Ectodermal cell (in vitro differentiated cells): ENCODE measurements at regions not wholly inside any gene's neighbourhood (a gene's known extent, or its start where the extent isn't known, plus 50 kb on each side); places are given as distances from the start of the nearest gene placed in this dataset.

Experiments
- H3K27ac ChIP-seq: 2 replicates; pipeline ENCODE4 v1.7.0; 2013; ENCODE audit warnings: mild to moderate bottlenecking, low read depth, low read length; ENCODE audit not compliant: insufficient read depth, poor library complexity, severe bottlenecking
- H3K27me3 ChIP-seq: 2 replicates; pipeline ENCODE4 v1.7.0; 2013; ENCODE audit warnings: mild to moderate bottlenecking, low read length; ENCODE audit not compliant: insufficient read depth, control insufficient read depth, poor library complexity, severe bottlenecking
- H3K36me3 ChIP-seq: one replicate; pipeline ENCODE4 v1.7.0; 2013; ENCODE audit warnings: low read length; ENCODE audit not compliant: control insufficient read depth, insufficient read depth
- H3K4me1 ChIP-seq: one replicate; pipeline ENCODE4 v1.7.0; 2013; ENCODE audit warnings: low read length; ENCODE audit not compliant: control insufficient read depth, insufficient read depth
- H3K4me3 ChIP-seq: 2 replicates; pipeline ENCODE4 v1.7.0; 2013; ENCODE audit warnings: low read depth, low read length, control low read depth; ENCODE audit not compliant: insufficient read depth
- H3K9me3 ChIP-seq: 2 replicates; pipeline ENCODE4 v1.7.0; 2013; ENCODE audit warnings: mild to moderate bottlenecking, low read length, moderate library complexity; ENCODE audit not compliant: control insufficient read depth
- WGBS, 2 experiments: methylation state at CpG; one replicate each; pipeline ENCODE4 v1.1.7; 2013; ENCODE audit warnings: missing lambda C conversion rate in 2 of 2; 5-methylcytosine and 5-hydroxymethylcytosine counted together

DNA sequence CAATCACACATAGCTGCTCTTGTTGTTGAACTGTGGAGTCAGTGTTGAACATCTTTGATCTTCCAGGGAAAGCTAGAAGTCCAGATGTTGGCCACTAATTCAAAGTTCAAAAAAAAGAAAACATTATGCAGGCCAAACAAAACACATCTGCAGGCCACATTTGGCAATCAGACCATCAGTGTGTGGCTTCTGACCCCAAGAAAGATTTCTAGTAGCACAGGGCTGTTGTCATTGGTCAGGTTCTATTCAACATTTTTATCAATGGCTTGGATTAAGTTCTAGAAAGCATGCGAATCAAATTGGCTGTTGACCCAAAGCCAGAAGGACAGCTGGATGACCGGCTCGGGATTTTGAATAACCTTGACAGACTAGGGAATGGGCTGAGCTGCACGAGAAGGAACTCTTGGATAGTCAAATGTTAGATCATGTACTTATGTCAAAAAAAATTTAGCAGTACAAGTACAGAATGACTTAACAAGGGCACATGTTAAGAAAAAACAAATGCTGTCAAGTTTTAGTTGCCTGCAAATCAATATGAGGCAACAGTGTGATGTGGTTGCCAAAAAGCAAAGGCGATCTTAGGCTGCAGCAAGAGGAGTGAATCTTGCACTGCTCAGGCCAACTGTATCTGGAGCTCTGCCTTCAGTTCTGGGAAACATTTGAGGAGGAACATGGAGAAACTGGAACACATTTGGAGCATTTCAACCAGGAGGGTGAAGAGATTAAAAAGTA lies 187.6 kb downstream of the RGS9 start:
- WGBS, 2 experiments = 95 to 96% methylated on average over 5 of the region's 5 CpGs
- H3K27me3 ChIP-seq = no peaks in the 10 kb centered on the region
- no peak overlapping the region for H3K4me3 ChIP-seq
- H3K9me3 ChIP-seq = no peaks in the 10 kb centered on the region
- no peaks in the 10 kb centered on the region for H3K4me1 ChIP-seq
- no peaks in the 10 kb centered on the region for H3K36me3 ChIP-seq
- H3K27ac ChIP-seq = no peak overlapping the region

DNA sequence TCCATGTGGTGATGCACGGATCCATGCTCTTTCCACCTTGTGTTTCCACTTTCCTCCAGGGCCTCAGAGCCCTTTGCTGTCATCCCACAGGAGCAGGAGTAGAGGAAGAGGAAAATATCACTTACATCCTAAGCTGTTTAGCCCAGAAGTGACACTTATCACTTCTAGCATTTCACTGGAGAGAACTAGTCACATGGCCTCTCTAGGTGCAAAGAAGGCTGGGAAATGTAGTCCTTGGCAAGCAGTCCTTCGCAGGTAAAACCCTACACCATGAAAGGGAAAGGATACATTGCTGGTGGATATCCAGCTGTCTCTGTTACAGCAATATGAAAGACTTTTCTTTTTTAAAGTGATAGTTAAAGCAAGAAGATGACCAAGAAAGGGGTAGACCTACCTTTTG lies 185.9 kb downstream of the RGS9 start:
- Histone ChIP-seq H3K9me3 (no peaks in the 10 kb centered on the region), H3K27ac (no peak overlapping the region), H3K4me1 (no peaks in the 10 kb centered on the region), H3K4me3 (no peak overlapping the region), H3K36me3 (no peaks in the 10 kb centered on the region), H3K27me3 (no peaks in the 10 kb centered on the region)
- WGBS, 2 experiments = 93 to 96% methylated on average over 2 of the region's 2 CpGs

DNA sequence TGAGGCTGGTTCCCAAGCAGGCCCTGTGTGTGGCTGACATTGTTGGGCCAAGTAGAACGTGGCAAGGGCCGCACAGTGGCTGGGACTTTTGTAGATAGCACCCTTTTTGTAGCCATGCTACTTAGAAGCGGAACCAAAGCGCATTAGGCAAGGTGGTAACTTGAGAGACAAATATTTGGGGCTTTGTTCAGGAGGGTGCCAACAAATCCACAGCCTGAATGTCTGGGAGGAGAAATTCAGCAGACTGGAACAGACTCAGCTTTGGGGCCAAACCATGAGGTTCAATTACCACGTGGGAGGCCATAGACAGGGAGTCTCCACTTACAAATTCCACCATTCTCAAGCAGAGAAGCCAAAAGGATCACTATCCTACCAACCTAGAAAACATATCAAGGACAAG lies 183.7 kb downstream of the RGS9 start:
- Histone ChIP-seq H3K27ac (no peak overlapping the region), H3K27me3 (no peaks in the 10 kb centered on the region), H3K4me3 (no peak overlapping the region), H3K36me3 (no peaks in the 10 kb centered on the region), H3K4me1 (no peaks in the 10 kb centered on the region), H3K9me3 (no peaks in the 10 kb centered on the region)
- WGBS, 2 experiments = 86 to 88% methylated on average over 5 of the region's 5 CpGs

DNA sequence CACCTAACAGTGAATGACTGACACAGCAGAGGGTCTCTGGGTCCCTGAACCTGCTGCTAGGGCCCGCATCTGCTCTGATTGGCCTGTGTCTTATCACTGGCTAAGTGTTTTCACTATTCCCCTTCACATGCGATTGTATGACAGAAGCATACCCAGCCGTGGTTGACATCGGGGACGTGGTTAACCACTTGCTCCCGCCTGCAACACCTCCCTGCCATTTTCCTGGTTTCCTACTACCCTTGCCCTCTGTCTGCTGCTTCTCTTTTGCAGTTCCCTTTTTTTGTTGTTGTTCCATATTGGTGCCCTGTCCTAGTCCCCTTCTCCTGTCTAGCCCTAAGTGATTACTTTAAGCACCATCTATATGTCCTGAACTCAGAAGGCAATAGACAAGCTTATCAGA lies 177.0 kb downstream of the RGS9 start:
- peaks cover 3% of the 10 kb centered on the region for H3K4me1 ChIP-seq
- no peak overlapping the region for H3K27ac ChIP-seq
- WGBS, 2 experiments = 92 to 98% methylated on average over 6 of the region's 6 CpGs
- no peaks in the 10 kb centered on the region for H3K9me3 ChIP-seq
- no peak overlapping the region for H3K4me3 ChIP-seq
- no peaks in the 10 kb centered on the region for H3K27me3 ChIP-seq
- no peaks in the 10 kb centered on the region for H3K36me3 ChIP-seq

DNA sequence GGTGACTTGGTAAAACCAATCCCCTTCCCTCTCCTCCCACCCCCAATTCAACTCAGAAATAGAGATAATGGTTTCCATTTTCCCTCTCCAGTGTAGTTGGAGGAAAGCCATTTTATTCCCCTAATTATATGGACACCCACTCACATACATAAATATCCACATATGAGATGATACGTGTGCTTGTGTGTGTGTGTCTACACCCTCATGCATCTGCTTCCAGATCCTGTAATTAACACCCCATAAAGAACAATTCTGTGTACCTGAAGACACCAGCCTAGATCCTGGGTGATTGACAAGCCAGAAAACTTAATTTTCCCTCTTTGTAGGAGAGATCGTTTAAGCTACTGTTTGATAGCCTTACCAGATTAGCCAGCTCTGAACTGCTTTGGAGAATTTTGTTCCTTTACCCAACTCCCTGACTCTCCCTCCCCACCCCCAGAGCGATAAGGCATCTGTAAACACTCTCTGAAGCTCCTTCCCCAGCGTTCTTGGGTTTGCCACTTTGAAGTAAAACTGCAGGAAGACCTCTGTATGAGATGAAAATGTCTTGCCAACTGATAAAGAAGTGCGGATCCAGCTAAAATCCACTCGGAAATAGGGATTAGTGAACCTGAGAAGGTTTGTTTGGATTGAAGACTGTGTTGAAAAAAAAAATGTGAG lies 175.7 kb downstream of the RGS9 start:
- Histone ChIP-seq H3K27me3 (no peaks in the 10 kb centered on the region), H3K36me3 (no peaks in the 10 kb centered on the region), H3K9me3 (no peaks in the 10 kb centered on the region), H3K27ac (no peak overlapping the region), H3K4me1 (peaks cover 3% of the 10 kb centered on the region), H3K4me3 (no peak overlapping the region)
- WGBS, 2 experiments = 69 to 74% methylated on average over 6 of the region's 6 CpGs

DNA sequence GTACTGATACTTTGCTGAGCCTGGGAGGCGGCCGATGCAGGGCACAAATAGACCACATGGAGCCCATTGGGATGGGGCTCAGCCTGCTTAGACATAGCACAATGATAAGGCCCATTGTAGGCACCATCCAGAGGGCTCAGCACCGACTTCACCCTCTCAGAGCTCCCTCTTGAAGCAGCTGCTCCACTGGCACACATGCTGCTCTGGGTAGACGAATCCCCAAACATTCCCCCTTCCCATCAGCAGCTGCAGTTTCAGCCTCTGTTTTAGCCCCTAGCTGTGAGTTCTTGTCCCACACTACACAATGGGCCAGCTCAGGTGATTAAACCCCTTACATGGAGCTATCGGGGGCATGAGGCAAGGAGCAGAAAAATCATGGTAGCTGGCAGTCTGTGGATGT lies 174.1 kb downstream of the RGS9 start:
- 87 to 92% methylated on average over 5 of the region's 5 CpGs for WGBS, 2 experiments
- no peaks in the 10 kb centered on the region for H3K27me3 ChIP-seq
- peaks cover 3% of the 10 kb centered on the region for H3K4me1 ChIP-seq
- no peak overlapping the region for H3K27ac ChIP-seq
- no peaks in the 10 kb centered on the region for H3K36me3 ChIP-seq
- H3K9me3 ChIP-seq = no peaks in the 10 kb centered on the region
- H3K4me3 ChIP-seq = no peak overlapping the region

DNA sequence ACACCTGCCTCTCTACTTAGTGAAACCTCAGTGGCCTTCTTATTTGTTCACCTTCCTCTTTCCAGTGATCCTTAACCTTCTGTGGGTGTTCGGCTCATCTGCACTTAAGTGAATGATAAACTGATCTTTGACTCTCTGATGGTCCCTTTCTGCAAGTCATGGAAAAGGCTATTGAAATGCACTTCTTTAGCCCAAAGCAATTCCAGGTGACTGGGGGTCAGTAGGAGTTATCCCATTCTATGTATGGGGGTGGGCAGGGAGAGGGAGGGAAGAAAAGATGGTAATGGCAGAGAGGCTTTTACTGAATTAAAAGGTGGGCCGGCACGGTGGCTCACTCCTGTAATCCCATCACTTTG lies 170.8 kb downstream of the RGS9 start:
- Histone ChIP-seq H3K27me3 (no peaks in the 10 kb centered on the region), H3K9me3 (no peaks in the 10 kb centered on the region), H3K4me1 (peaks cover 2% of the 10 kb centered on the region), H3K36me3 (no peaks in the 10 kb centered on the region), H3K27ac (no peak overlapping the region), H3K4me3 (no peak overlapping the region)
- 91 to 94% methylated on average over 3 of the region's 3 CpGs for WGBS, 2 experiments

DNA sequence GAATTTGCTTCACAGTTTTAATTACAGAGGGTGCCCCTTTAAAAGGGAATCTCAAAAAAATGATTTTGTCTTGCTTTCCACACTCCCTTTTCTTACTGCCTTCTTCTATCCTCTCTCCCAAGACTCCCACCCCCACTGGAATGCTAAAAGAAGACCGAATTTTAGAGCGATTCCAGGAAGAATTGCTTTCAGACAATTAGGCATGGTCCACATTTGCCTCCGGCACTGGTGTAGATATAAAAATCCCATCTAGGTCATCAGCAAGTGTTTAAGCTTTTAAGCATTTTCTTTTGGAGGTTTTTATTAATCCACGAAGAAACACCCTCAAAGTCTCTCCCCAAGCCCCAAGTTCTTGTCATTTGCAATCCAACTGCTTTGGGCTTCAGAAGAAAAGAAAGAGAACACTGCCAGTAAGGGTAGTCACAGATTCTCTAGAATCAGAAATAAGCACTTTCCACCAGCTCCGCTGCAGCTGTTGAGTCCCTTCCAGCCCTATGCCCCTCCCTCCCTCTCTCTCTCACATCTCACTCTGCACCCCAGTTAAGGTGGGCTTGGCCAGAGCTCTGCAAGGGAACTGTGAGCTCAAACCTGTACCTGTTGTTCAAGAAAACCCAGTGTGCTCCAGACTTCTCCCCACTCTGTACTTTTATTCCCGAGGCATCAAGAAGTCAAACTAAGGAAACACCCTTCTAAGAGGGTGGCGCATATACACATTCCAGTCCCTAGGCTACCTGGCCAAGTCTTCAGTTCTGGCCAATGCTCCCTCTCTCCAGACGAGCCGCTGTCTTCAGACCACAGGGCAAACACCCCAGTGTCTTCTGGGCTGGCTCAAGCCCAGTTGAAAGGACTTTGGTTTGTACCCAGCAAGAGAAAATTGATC lies 170.2 kb downstream of the RGS9 start:
- no peak overlapping the region for H3K4me3 ChIP-seq
- no peaks in the 10 kb centered on the region for H3K4me1 ChIP-seq
- WGBS, 2 experiments = 89% methylated on average over 8 to 9 of the region's 9 CpGs
- no peaks in the 10 kb centered on the region for H3K36me3 ChIP-seq
- H3K27ac ChIP-seq = no peak overlapping the region
- no peaks in the 10 kb centered on the region for H3K9me3 ChIP-seq
- H3K27me3 ChIP-seq = no peaks in the 10 kb centered on the region

DNA sequence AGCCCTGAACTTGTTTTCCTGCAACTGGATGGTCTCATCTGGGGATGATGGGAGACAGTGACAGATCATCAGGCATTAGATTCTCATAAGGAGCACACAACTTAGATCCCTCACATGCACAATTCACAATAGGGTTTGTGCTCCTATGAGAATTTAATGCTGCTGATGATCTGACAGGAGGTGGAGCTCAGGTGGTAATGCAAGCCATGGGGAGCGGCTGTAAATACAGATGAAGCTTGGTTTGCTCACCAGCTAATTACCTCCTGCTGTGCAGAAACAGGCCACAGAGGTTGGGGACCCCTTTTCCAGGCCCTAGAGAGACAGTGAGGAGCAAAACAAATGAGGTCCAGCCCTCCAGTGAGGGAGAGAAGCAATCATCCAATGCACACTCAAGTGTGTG lies 168.6 kb downstream of the RGS9 start:
- 96% methylated on average over 1 of the region's 1 CpG for WGBS, 2 experiments
- Histone ChIP-seq H3K9me3 (no peaks in the 10 kb centered on the region), H3K27ac (no peak overlapping the region), H3K36me3 (no peaks in the 10 kb centered on the region), H3K4me1 (no peaks in the 10 kb centered on the region), H3K27me3 (no peaks in the 10 kb centered on the region), H3K4me3 (no peak overlapping the region)

DNA sequence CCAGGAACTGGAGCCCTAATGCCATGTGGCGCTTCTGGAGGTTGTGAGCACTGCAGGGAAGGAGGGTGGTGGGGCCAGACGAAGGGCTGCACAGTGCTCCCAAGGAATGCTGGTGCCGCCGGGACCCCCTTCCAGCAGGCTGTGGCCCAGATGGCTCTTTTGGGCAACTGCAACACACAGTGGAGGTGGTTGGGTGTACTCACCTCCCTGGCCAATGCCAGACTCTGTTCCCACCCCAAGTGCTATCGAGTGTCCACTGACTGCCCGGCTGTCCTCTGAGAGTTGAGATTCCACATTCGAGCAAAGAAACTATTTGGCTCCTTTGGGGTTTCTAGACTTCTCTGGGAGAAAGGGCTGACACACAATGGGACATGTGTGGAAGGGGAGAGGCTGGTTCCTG lies 167.9 kb downstream of the RGS9 start:
- no peak overlapping the region for H3K27ac ChIP-seq
- H3K9me3 ChIP-seq = no peaks in the 10 kb centered on the region
- no peak overlapping the region for H3K4me3 ChIP-seq
- no peaks in the 10 kb centered on the region for H3K36me3 ChIP-seq
- WGBS, 2 experiments = 94 to 99% methylated on average over 7 of the region's 7 CpGs
- no peaks in the 10 kb centered on the region for H3K4me1 ChIP-seq
- H3K27me3 ChIP-seq = no peaks in the 10 kb centered on the region
